OCI-LY1 (cell line): ENCODE measurements at regions not wholly inside any gene's neighbourhood (a gene's known extent, or its start where the extent isn't known, plus 50 kb on each side); places are given as distances from the start of the nearest gene placed in this dataset.
"Not testable (repeated sequence)": the region's sequence is repeated elsewhere in the genome, so short reads cannot be mapped to it uniquely, and the experiment has no call there.

Experiments
- H2AFZ ChIP-seq: fragments of 200-600 bp; sonication (generic), shearing (Covaris generic); 2 replicates; pipeline ENCODE4 v1.6.0; 2014; ENCODE audit warnings: antibody characterized with exemption, mild to moderate bottlenecking, low read length
- H3F3A ChIP-seq: fragments of 200-600 bp; sonication (generic), shearing (Covaris generic); 2 replicates; pipeline ENCODE4 v1.6.0; 2014; ENCODE audit warnings: mild to moderate bottlenecking, antibody characterized with exemption, low read length, moderate library complexity; ENCODE audit not compliant: insufficient read depth
- H3K27ac ChIP-seq: fragments of 200-600 bp; sonication (generic); 2 replicates; pipeline ENCODE4 v1.5.1; 2014; ENCODE audit warnings: low read length, mixed run types, mild to moderate bottlenecking, low read depth; ENCODE audit not compliant: poor library complexity, severe bottlenecking
- H3K27me3 ChIP-seq: fragments of 200-600 bp; sonication (generic); 2 replicates; pipeline ENCODE4 v1.6.0; 2014; ENCODE audit warnings: antibody characterized with exemption, mild to moderate bottlenecking, low read length, moderate library complexity; ENCODE audit not compliant: insufficient read depth
- H3K36me3 ChIP-seq: fragments of 200-600 bp; sonication (generic); 2 replicates; pipeline ENCODE4 v1.6.1; 2014; ENCODE audit warnings: mild to moderate bottlenecking, antibody characterized with exemption, low read length, moderate library complexity, mixed read lengths; ENCODE audit not compliant: insufficient read depth
- H3K4me1 ChIP-seq: fragments of 200-600 bp; sonication (generic); 2 replicates; pipeline ENCODE4 v1.5.1; 2014; ENCODE audit warnings: mild to moderate bottlenecking, low read length, moderate library complexity; ENCODE audit not compliant: insufficient read depth, severe bottlenecking
- H3K4me2 ChIP-seq: fragments of 200-600 bp; sonication (generic), shearing (Covaris generic); 2 replicates; pipeline ENCODE4 v1.6.1; 2014; ENCODE audit warnings: low read length
- H3K4me3 ChIP-seq: fragments of 200-600 bp; sonication (generic); 2 replicates; pipeline ENCODE4 v1.5.1; 2014; ENCODE audit warnings: low read length, low read depth, mild to moderate bottlenecking, mixed read lengths; ENCODE audit not compliant: poor library complexity, severe bottlenecking
- H3K79me2 ChIP-seq: fragments of 200-600 bp; shearing (Covaris generic); 2 replicates; pipeline ENCODE4 v1.6.1; 2016; ENCODE audit warnings: mixed run types, low read length, mixed read lengths; ENCODE audit not compliant: insufficient read depth
- H3K9ac ChIP-seq: fragments of 200-600 bp; sonication (generic), shearing (Covaris generic); 2 replicates; pipeline ENCODE4 v1.6.1; 2014; ENCODE audit warnings: mild to moderate bottlenecking, low read length, mixed read lengths
- H3K9me2 ChIP-seq: fragments of 200-600 bp; sonication (generic), shearing (Covaris generic); 2 replicates; pipeline ENCODE4 v1.6.1; 2014; ENCODE audit warnings: low read depth, mild to moderate bottlenecking, low read length, mixed read lengths
- H3K9me3 ChIP-seq: fragments of 200-600 bp; shearing (Covaris generic); 2 replicates; pipeline ENCODE4 v1.6.1; 2014; ENCODE audit warnings: low read length, mixed read lengths
- H4K20me1 ChIP-seq: fragments of 200-600 bp; sonication (generic), shearing (Covaris generic); 2 replicates; pipeline ENCODE4 v1.6.0; 2016; ENCODE audit warnings: mild to moderate bottlenecking, low read length; ENCODE audit not compliant: insufficient read depth
- CTCF ChIP-seq: fragments of 200-600 bp; sonication (generic), shearing (Covaris generic); IDR thresholded peaks from 2 replicates; pipeline ENCODE4 v1.5.1; 2017; ENCODE audit warnings: mild to moderate bottlenecking, antibody characterized with exemption, low read length, moderate library complexity, mixed read lengths
- EZH2 ChIP-seq: fragments of 200-600 bp; sonication (generic), shearing (Covaris generic); IDR thresholded peaks from 2 replicates; pipeline ENCODE4 v1.8.0; 2017; ENCODE audit warnings: borderline replicate concordance, mixed run types, mild to moderate bottlenecking, antibody characterized with exemption, low read length, moderate library complexity, mixed read lengths

DNA sequence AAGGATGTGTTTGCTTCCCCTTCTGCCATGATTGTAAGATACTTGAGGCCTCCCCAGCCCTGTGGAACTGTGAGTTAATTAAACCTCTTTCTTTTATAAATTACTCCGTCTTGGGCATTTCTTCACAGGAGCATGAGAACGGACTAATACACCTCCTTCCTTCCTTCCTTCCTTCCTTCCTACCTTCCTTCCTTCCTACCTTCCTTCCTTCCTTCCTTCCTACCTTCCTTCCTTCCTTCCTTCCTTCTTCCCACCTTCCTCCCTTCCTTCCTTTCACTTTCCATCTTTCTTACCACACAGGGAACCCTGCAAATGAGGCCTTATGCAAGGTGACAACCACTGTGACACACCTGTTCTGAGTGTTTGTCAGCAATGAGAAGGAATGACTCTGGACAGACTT is 141.3 kb upstream of the EXOC2 start:
- no peak overlapping the region for H3K4me2 ChIP-seq
- no peak overlapping the region for H2AFZ ChIP-seq
- H3K9me2 ChIP-seq: no peaks in the 10 kb centered on the region
- H3K79me2 ChIP-seq: no peaks in the 10 kb centered on the region
- no peaks in the 10 kb centered on the region for H3F3A ChIP-seq
- H4K20me1 ChIP-seq: no peaks in the 10 kb centered on the region
- no peak overlapping the region for H3K4me3 ChIP-seq
- H3K9ac ChIP-seq: no peak overlapping the region
- TF ChIP-seq EZH2 (no peak), CTCF (no peak)
- H3K27ac ChIP-seq: no peak overlapping the region
- H3K27me3 ChIP-seq: no peaks in the 10 kb centered on the region
- no peaks in the 10 kb centered on the region for H3K4me1 ChIP-seq
- H3K36me3 ChIP-seq: no peaks in the 10 kb centered on the region
- no peaks in the 10 kb centered on the region for H3K9me3 ChIP-seq

GRCh38 chr6:832804-833203 is 139.9 kb upstream of the EXOC2 start:
- not testable (repeated sequence) for H3K27me3 ChIP-seq, H3K27ac ChIP-seq, H3K9me3 ChIP-seq, H2AFZ ChIP-seq, H3K9me2 ChIP-seq, H3K4me2 ChIP-seq, H3F3A ChIP-seq, H3K79me2 ChIP-seq, H3K9ac ChIP-seq, H3K36me3 ChIP-seq, H3K4me3 ChIP-seq, H4K20me1 ChIP-seq, H3K4me1 ChIP-seq

DNA sequence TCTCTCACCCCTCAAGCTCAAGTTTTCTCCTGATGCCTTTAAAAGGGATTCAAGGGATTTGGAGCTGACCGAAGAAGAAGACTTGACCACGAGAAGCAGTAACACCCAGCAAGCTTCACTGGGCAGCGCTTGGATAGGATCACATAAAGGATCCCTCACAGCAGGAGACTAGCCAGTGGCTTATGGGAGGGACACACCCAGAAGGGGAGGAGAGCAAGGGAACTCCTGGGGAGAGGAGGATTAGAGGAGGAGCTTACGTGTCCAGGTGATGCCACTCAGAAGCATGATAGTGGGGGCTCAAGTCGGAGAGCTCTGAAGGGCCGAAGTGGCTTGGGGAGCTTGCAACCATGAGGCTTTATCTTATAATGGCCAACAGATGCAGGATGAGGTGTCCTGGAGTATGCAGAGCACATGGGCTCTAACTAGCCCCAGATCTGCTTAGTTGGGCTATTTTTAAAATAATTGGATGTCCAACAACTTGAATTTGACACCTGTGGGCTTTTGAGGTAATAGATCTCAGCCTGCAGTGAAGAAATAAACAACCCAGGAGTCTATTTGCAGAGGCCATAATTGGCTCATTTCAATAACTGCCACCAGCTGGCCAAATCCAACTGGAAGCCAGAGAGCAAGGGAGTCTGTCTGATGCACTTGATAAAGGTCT is 137.9 kb upstream of the EXOC2 start:
- H3K9me2 ChIP-seq: no peaks in the 10 kb centered on the region
- no peak overlapping the region for H3K27ac ChIP-seq
- H3F3A ChIP-seq: no peaks in the 10 kb centered on the region
- H3K4me1 ChIP-seq: no peaks in the 10 kb centered on the region
- TF ChIP-seq EZH2: no peak
- no peak for TF ChIP-seq CTCF
- H3K79me2 ChIP-seq: no peaks in the 10 kb centered on the region
- no peak overlapping the region for H2AFZ ChIP-seq
- peaks cover 3% of the 10 kb centered on the region; the same call in 1 of the 2 replicates for H3K9me3 ChIP-seq
- no peaks in the 10 kb centered on the region for H3K36me3 ChIP-seq
- 0 out of 2 replicates have a peak, but pooled peaks cover 4% of the 10 kb centered on the region for H3K27me3 ChIP-seq
- H3K4me2 ChIP-seq: no peak overlapping the region
- no peak overlapping the region for H3K9ac ChIP-seq
- no peak overlapping the region for H3K4me3 ChIP-seq
- no peaks in the 10 kb centered on the region for H4K20me1 ChIP-seq

- H3K9me3 ChIP-seq: peaks cover 3% of the 10 kb centered on the region; the same call in 1 of the 2 replicates
- no peaks in the 10 kb centered on the region for H3F3A ChIP-seq
- no peak overlapping the region for H3K9ac ChIP-seq
- H3K4me3 ChIP-seq: no peak overlapping the region
- H3K36me3 ChIP-seq: no peaks in the 10 kb centered on the region
- H3K79me2 ChIP-seq: no peaks in the 10 kb centered on the region
- no peak for TF ChIP-seq EZH2
- TF ChIP-seq CTCF: no peak
- H3K27me3 ChIP-seq: 0 out of 2 replicates have a peak, but pooled peaks cover 4% of the 10 kb centered on the region
- H3K9me2 ChIP-seq: no peaks in the 10 kb centered on the region
- no peak overlapping the region for H2AFZ ChIP-seq
- H3K4me2 ChIP-seq: no peak overlapping the region
- H4K20me1 ChIP-seq: no peaks in the 10 kb centered on the region
- H3K4me1 ChIP-seq: no peaks in the 10 kb centered on the region
- no peak overlapping the region for H3K27ac ChIP-seq
Measured at GRCh38 chr6:829656-830055, 136.7 kb upstream of the EXOC2 start.
